Epithelial cell of esophagus (primary cell): ENCODE measurements at regions not wholly inside any gene's neighbourhood (a gene's known extent, or its start where the extent isn't known, plus 50 kb on each side); places are given as distances from the start of the nearest gene placed in this dataset.

Experiments used
- DNase-seq: peaks from one replicate; pipeline ENCODE4 v3.0.0; 2010; ENCODE audit warnings: low read depth
- H3K4me3 ChIP-seq: 2 replicates; pipeline ENCODE4 v1.5.1; 2011; ENCODE audit warnings: mild to moderate bottlenecking, low read length, control low read depth
- TF ChIP-seq, protein P1 (sequence below): IDR thresholded peaks from 2 replicates; pipeline ENCODE4 v1.5.1; 2011; ENCODE audit warnings: low read depth, mild to moderate bottlenecking, low read length, control low read depth, inconsistent platforms; ENCODE audit not compliant: insufficient read depth; ENCODE audit errors: missing control alignments

DNA sequence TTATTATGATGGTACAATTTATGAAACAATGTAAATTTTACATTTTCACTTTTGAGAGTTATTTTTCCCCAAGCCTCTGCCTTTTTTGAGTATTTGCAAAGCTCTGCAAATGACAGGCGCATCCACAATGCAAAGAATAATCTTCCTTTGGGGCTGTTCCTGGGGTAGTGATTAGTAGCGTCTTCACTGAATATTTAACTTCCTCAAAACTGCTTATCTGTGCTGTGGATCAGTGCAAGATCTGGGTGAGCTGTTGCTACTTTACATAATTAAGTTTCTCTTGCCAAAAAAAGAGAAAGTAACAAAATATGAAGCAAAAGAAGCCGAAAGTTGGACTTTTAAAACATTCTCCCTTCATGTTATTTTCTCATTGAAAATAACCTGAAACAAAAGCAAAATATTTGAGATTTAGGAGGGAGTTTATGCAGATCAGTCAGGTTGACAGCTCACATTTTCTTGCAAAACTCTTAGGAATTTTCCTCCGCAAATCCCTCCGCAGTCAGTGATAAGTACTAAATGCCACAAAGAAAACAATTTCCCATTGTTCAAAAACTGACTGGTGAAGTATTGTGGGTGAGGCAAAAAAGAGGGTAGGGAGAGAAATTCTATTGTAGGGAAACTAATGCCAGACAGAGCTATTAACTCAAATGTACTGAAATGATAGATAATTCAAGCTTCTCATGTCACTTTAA, 276.4 kb upstream of the B3GALT2 start:
- H3K4me3 ChIP-seq: no peak overlapping the region
- DNase-seq: peak; percentile 41

DNA sequence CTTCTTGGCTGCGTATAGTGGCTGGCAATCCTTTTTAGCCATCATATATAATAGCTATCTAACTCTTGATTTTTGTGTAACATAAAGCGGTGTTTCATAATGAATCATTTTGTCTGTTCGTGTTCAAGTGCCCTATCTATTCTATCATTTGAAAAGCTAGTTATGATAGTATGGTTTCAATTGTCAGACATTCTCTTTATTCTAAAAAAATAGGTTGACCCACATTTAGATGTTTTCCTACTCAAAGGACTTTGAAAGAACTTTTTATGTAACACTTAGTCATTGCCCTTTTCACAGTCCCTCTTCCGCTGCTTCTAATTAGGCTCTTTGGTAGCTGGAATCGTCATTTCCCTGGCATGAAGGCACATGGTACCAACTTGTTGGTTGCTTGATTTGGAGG, 272.2 kb upstream of the B3GALT2 start:
- DNase-seq: peak; percentile 43
- TF ChIP-seq, protein P1, sequence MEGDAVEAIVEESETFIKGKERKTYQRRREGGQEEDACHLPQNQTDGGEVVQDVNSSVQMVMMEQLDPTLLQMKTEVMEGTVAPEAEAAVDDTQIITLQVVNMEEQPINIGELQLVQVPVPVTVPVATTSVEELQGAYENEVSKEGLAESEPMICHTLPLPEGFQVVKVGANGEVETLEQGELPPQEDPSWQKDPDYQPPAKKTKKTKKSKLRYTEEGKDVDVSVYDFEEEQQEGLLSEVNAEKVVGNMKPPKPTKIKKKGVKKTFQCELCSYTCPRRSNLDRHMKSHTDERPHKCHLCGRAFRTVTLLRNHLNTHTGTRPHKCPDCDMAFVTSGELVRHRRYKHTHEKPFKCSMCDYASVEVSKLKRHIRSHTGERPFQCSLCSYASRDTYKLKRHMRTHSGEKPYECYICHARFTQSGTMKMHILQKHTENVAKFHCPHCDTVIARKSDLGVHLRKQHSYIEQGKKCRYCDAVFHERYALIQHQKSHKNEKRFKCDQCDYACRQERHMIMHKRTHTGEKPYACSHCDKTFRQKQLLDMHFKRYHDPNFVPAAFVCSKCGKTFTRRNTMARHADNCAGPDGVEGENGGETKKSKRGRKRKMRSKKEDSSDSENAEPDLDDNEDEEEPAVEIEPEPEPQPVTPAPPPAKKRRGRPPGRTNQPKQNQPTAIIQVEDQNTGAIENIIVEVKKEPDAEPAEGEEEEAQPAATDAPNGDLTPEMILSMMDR: no peak
- no peak overlapping the region for H3K4me3 ChIP-seq

More for the DNA sequence above, 276.4 kb upstream of the B3GALT2 start:
- TF ChIP-seq, protein P1: no peak

DNA sequence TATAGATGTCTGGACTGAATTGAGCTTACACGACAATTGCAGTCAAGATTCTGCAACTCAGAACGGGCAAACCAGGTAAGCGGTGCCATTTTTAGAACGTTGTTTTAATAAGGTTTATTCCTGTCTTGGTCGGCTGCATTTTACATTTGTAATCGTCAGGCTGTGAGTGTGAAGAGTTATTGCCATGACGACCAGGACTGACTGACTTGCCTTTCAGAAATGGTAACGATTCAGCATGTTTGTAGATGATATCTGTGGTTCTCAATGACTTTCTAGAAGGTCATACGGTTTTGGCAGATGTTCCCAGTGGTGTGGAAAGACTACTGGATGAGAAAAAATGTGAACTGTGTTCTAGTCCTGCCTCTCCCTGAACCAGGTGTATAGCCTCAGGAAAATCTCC, 271.3 kb upstream of the B3GALT2 start:
- TF ChIP-seq, protein P1: no peak
- no peak overlapping the region for H3K4me3 ChIP-seq
- peak; percentile 31 for DNase-seq

DNA sequence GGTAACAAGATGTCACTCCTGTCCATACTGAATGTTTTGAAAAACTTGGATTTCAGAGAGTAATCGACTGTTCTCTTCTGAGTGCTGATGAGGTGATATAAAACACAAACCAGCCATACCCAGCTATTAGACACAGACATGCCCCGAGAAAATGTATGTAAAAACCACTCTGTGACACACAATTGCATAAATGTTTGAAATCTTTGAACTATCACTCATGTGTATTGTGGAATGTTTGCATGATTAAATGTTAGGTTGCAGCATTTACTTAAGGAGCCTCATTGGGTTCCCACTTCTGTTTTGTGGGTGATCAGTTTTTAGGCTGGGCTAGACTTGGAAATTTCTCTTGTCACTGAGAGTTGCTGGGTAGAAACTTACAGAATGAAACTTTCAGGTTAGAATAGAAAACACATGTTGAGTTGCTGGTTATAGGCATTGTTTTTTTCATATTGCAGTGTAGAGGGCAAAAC, 270.4 kb upstream of the B3GALT2 start:
- H3K4me3 ChIP-seq: no peak overlapping the region
- DNase-seq: peak; percentile 36
- TF ChIP-seq, protein P1: no peak

DNA sequence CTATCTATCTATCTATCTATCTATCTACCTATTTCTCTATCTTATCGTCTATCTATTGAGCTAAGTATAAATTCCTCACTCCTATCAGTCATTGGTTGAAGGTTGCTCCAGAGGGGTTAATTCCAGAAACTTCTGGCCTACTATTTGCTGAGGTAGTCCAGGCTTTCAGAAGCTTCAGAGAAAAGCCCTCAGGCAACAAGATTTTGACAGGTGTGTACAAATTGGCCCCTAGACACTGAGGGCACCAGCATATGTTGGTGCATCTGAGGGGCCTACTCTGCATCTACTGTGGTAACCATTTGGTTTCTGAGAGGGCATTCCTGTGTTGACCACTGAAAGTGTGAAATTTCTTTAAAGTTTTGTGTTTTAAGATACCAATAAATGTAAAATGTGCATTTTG, 265.2 kb upstream of the B3GALT2 start:
- TF ChIP-seq, protein P1: no peak
- no peak for DNase-seq
- H3K4me3 ChIP-seq: no peak overlapping the region

DNA sequence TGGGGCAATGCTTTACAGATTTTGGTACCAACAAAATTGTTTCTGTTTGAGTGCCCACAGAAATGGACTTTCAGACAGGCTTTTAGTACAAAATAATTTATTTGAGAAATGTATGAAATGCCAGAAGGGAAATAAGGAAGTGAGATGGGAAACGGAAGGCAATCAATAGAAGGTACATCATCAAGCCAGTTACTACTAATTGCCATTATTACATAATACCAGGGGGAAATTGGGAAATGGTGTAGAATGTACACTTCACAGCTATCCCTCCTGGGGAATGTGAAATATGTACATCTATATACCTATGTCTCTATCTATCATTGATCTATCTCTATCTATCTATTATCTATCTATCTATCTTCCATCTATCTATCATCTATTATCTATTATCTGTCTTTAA, 264.6 kb upstream of the B3GALT2 start:
- TF ChIP-seq, protein P1: no peak
- no peak overlapping the region for H3K4me3 ChIP-seq
- DNase-seq: no peak
